ENCODE measurements at regions not wholly inside any gene's neighbourhood (a gene's known extent, or its start where the extent isn't known, plus 50 kb on each side); places are given as distances from the start of the nearest gene placed in this dataset.

DNA sequence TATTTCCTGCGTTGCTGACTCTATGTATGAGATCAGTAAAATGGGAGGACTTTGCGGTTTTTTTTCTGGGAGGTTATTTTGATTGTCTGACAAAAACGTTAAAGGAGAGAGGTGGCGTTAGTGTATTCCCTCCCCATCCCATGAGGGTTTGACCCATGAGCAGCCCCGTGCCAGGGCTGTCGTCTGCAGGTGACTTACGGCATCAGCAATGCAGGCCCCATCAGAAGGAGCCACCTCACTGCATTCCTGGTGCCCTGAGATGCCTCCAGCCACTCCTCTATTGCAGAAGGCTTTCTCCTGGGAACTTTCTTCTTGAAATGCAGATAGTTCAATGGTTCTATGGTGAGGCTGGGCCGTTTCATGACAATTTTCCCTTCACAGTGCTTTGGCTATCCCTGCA is 149.3 kb downstream of the TTLL2 start:
- no peak overlapping the region for H3K4me3 ChIP-seq (replicated peaks in 1 of 2; ENCODE audit: low read depth in 1 of 2, low read length in 2 of 2)
- H3K27me3 ChIP-seq (ENCODE audit: insufficient read depth, low read length), result 0 out of 2 replicates have a peak, but pooled peaks cover under 1% of the 10 kb centered on the region
- no peaks in the 10 kb centered on the region for H3K36me3 ChIP-seq (ENCODE audit: control insufficient read depth in 1 of 2, insufficient read depth in 2 of 2, low read length in 2 of 2)
- no peaks in the 10 kb centered on the region for H3K9me3 ChIP-seq (ENCODE audit: control insufficient read depth in 1 of 2, insufficient read depth in 1 of 2, low read depth in 1 of 2, low read length in 2 of 2)
- ATAC-seq (no peak), DNase-seq (ENCODE audit: low read depth, low spot score) (no peak)
- TF ChIP-seq EGR1 (IDR thresholded peaks at IDR 0.05; ENCODE audit: low read depth) (no peak), TCF7L2 (IDR thresholded peaks at IDR 0.05; ENCODE audit: borderline replicate concordance, extremely low read depth, insufficient read depth, insufficient read length) (no peak), POLR2AphosphoS5 (IDR thresholded peaks at IDR 0.05; ENCODE audit: low read depth, low read length) (no peak), ZNF274 (IDR thresholded peaks at IDR 0.05; ENCODE audit: low read depth, low read length) (no peak), SIN3A (IDR thresholded peaks at IDR 0.05; ENCODE audit: low read depth) (no peak), SP1 (IDR thresholded peaks at IDR 0.05; ENCODE audit: low read depth) (no peak), FOSL1 (IDR thresholded peaks at IDR 0.05; ENCODE audit: low read depth) (no peak), CBX3 (IDR thresholded peaks at IDR 0.05; ENCODE audit: low read depth) (no peak), JUND (IDR thresholded peaks at IDR 0.05) (no peak), ELF1 (IDR thresholded peaks at IDR 0.05; ENCODE audit: borderline replicate concordance, low read depth) (no peak), CEBPB (IDR thresholded peaks at IDR 0.05; ENCODE audit: low read depth) (no peak), YY1 (IDR thresholded peaks at IDR 0.05; ENCODE audit: extremely low read depth, insufficient replicate concordance, low read depth, low read length) (no peak), EZH2 (IDR thresholded peaks at IDR 0.05) (no peak), ZFX (IDR thresholded peaks at IDR 0.05) (no peak)
- TF ChIP-seq, protein P1, sequence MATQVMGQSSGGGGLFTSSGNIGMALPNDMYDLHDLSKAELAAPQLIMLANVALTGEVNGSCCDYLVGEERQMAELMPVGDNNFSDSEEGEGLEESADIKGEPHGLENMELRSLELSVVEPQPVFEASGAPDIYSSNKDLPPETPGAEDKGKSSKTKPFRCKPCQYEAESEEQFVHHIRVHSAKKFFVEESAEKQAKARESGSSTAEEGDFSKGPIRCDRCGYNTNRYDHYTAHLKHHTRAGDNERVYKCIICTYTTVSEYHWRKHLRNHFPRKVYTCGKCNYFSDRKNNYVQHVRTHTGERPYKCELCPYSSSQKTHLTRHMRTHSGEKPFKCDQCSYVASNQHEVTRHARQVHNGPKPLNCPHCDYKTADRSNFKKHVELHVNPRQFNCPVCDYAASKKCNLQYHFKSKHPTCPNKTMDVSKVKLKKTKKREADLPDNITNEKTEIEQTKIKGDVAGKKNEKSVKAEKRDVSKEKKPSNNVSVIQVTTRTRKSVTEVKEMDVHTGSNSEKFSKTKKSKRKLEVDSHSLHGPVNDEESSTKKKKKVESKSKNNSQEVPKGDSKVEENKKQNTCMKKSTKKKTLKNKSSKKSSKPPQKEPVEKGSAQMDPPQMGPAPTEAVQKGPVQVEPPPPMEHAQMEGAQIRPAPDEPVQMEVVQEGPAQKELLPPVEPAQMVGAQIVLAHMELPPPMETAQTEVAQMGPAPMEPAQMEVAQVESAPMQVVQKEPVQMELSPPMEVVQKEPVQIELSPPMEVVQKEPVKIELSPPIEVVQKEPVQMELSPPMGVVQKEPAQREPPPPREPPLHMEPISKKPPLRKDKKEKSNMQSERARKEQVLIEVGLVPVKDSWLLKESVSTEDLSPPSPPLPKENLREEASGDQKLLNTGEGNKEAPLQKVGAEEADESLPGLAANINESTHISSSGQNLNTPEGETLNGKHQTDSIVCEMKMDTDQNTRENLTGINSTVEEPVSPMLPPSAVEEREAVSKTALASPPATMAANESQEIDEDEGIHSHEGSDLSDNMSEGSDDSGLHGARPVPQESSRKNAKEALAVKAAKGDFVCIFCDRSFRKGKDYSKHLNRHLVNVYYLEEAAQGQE (IDR thresholded peaks at IDR 0.05; ENCODE audit: low read depth), result no peak
- TF ChIP-seq, protein P2, sequence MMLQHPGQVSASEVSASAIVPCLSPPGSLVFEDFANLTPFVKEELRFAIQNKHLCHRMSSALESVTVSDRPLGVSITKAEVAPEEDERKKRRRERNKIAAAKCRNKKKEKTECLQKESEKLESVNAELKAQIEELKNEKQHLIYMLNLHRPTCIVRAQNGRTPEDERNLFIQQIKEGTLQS (IDR thresholded peaks at IDR 0.05), result no peak
- TF ChIP-seq, protein P3, sequence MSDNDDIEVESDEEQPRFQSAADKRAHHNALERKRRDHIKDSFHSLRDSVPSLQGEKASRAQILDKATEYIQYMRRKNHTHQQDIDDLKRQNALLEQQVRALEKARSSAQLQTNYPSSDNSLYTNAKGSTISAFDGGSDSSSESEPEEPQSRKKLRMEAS (IDR thresholded peaks at IDR 0.05), result no peak
- no peak overlapping the region for H3K4me2 ChIP-seq (ENCODE audit: low read length)
- H3K9me2 ChIP-seq (ENCODE audit: insufficient read depth), result no peaks in the 10 kb centered on the region; the same call in 1 of the 2 replicates
- H3K27ac ChIP-seq (ENCODE audit: low read depth, low read length), result no peak overlapping the region
- no peaks in the 10 kb centered on the region for H3K79me2 ChIP-seq (ENCODE audit: insufficient read depth, low read length)
- POLR2A ChIA-PET, result no interaction called here
- BruUV-seq (replicated peaks), result no TSS peak
- H4K20me1 ChIP-seq (ENCODE audit: insufficient read depth), result no peaks in the 10 kb centered on the region
- RAD21 ChIA-PET (ENCODE audit: low non-redundant PET in 1 of 2, low total read pairs in 2 of 2, uncharacterized antibody in 2 of 2, unreplicated experiment in 2 of 2), result no interaction called here
- H2AFZ ChIP-seq (ENCODE audit: low read depth, low read length, poor library complexity, severe bottlenecking), result no peak overlapping the region
- CTCF ChIA-PET, result no interaction called here
- H3K9ac ChIP-seq (ENCODE audit: low read length), result no peak overlapping the region
- intact Hi-C loops (cut with micrococcal nuclease), result no loop called here
- H3K4me1 ChIP-seq (ENCODE audit: control insufficient read depth in 1 of 2, insufficient read depth in 2 of 2, low read length in 2 of 2), result no peaks in the 10 kb centered on the region

Data from HCT116 (cell line).